DOHH2 (cell line): ENCODE measurements at regions not wholly inside any gene's neighbourhood (a gene's known extent, or its start where the extent isn't known, plus 50 kb on each side); places are given as distances from the start of the nearest gene placed in this dataset.

Source experiments
- CTCF ChIP-seq: fragments of 200-600 bp; sonication (generic); IDR thresholded peaks from one replicate; pipeline ENCODE4 v1.5.1; 2014; ENCODE audit warnings: antibody characterized with exemption, mild to moderate bottlenecking, low read depth, low read length; ENCODE audit not compliant: poor library complexity, severe bottlenecking
- EZH2phosphoT487 ChIP-seq: fragments of 200-600 bp; sonication (generic); IDR thresholded peaks from 2 replicates; pipeline ENCODE4 v1.6.1; 2017; ENCODE audit warnings: borderline replicate concordance, mild to moderate bottlenecking, antibody characterized with exemption, low read length, moderate library complexity, mixed read lengths

GRCh38 chr14:30426463-30426862 is 132.5 kb upstream of the G2E3 start:
- TF ChIP-seq CTCF = no peak
- TF ChIP-seq EZH2phosphoT487 = no peak
